ENCODE measurements at regions not wholly inside any gene's neighbourhood (a gene's known extent, or its start where the extent isn't known, plus 50 kb on each side); places are given as distances from the start of the nearest gene placed in this dataset.

GRCh38 chr4:26173619-26174018 lies 147.2 kb upstream of the RBPJ start:
- no peak for TF ChIP-seq CTCF (IDR thresholded peaks at IDR 0.05)
- no peak for TF ChIP-seq POLR2A (IDR thresholded peaks at IDR 0.05)

Measured in testis (tissue), 2 donors.